ENCODE measurements at regions not wholly inside any gene's neighbourhood (a gene's known extent, or its start where the extent isn't known, plus 50 kb on each side); places are given as distances from the start of the nearest gene placed in this dataset.

DNA sequence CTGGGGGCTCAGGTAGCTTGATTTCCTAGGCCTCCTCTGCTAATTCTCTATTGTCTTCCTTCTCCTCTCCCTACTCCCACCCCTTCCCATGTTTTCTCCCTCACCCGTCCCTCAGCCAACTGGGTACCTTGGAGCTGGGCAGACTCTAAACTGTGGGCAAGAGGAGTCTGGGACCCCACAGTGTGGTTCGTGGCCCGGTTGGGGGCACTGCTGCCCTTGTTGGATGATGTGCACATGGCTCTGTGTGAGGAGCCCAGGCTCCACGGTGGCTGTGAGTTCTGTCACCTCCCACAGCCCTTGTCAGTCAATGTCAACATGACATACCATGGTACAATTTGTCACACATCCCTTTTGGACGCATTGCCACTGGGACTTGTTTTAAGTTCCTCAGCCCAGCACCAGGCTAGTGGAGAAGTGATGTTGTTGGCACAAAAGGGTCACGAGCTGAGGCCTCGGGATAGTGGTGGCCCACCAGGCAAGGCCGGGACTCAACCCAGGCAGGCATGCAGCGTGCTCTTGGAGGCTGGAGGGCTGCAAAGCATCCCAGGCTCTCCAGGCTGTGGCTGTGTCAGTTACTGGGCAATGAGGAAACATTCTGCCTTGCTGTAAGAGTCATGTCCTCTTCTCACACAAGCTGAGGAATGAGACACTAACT, 142.3 kb downstream of the TLE3 start:
- Histone ChIP-seq H3K27ac (no peak overlapping the region), H3K36me3 (replicated peaks in 1 of 2; ENCODE audit: insufficient read depth in 1 of 2, low read depth in 2 of 2) (no peaks in the 10 kb centered on the region), H3K9me3 (no peaks in the 10 kb centered on the region), H3K4me1 (no peaks in the 10 kb centered on the region), H3K27me3 (no peaks in the 10 kb centered on the region), H3K4me3 (no peak overlapping the region)
- intact Hi-C loops (cut with DNase I): no loop called here
- TF ChIP-seq, protein P1, sequence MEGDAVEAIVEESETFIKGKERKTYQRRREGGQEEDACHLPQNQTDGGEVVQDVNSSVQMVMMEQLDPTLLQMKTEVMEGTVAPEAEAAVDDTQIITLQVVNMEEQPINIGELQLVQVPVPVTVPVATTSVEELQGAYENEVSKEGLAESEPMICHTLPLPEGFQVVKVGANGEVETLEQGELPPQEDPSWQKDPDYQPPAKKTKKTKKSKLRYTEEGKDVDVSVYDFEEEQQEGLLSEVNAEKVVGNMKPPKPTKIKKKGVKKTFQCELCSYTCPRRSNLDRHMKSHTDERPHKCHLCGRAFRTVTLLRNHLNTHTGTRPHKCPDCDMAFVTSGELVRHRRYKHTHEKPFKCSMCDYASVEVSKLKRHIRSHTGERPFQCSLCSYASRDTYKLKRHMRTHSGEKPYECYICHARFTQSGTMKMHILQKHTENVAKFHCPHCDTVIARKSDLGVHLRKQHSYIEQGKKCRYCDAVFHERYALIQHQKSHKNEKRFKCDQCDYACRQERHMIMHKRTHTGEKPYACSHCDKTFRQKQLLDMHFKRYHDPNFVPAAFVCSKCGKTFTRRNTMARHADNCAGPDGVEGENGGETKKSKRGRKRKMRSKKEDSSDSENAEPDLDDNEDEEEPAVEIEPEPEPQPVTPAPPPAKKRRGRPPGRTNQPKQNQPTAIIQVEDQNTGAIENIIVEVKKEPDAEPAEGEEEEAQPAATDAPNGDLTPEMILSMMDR (IDR thresholded peaks at IDR 0.05): no peak
- no peak for TF ChIP-seq POLR2A (IDR thresholded peaks at IDR 0.05)
- WGBS, 2 donors: 53 to 82% methylated on average over 8 to 9 of the region's 9 CpGs
- ATAC-seq: no peak
- no peak for DNase-seq

DNA sequence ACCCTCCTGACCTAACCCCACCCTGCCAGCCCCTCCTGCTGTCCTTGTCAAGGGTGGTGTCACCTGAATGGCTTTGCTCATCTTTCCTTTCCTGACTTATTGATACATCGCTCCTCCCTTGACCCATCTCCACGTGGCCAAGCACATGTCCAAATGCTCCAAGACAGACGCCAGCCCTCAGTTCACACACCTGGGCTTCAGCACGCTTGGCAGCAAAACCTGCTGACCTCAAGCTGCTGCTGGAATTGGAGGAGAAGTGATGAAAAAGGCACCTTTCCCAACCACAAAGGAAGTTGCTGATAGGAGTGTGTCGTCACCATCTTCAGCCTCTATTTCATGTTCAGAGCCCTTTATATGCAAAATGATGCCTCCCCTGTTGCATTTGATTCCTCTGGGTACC, 141.3 kb downstream of the TLE3 start:
- no peak for TF ChIP-seq POLR2A (IDR thresholded peaks at IDR 0.05)
- TF ChIP-seq, protein P1 (IDR thresholded peaks at IDR 0.05): no peak
- ATAC-seq (no peak), DNase-seq (no peak)
- no peaks in the 10 kb centered on the region for H3K9me3 ChIP-seq
- intact Hi-C loops (cut with DNase I): no loop called here
- no peak overlapping the region for H3K4me3 ChIP-seq
- H3K36me3 ChIP-seq (replicated peaks in 1 of 2; ENCODE audit: insufficient read depth in 1 of 2, low read depth in 2 of 2): no peaks in the 10 kb centered on the region
- H3K27me3 ChIP-seq: no peaks in the 10 kb centered on the region
- no peak overlapping the region for H3K27ac ChIP-seq
- WGBS, 2 donors: 72 to 91% methylated on average over 5 of the region's 5 CpGs
- H3K4me1 ChIP-seq: no peaks in the 10 kb centered on the region

DNA sequence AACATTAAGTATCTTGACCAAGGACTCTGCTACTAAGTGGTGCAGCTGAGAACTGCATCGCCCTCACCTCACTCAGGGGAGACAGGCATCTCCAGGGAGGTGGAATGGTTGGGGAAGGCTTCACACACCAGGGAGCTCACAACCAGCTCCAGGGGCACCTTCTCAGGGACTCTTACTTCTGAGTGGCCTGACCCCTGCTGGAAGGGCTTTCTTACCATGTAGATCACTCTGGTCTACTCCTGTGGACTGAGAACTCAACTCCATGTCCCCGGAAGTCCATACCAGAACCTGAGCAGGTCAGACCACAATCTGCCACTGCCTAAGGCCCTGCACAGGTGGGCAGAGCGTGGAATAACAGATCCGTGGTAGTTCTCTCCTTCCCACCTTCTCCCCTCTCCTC, 140.5 kb downstream of the TLE3 start:
- Histone ChIP-seq H3K36me3 (replicated peaks in 1 of 2; ENCODE audit: insufficient read depth in 1 of 2, low read depth in 2 of 2) (no peaks in the 10 kb centered on the region), H3K4me1 (no peaks in the 10 kb centered on the region), H3K9me3 (no peaks in the 10 kb centered on the region), H3K27me3 (no peaks in the 10 kb centered on the region), H3K4me3 (no peak overlapping the region), H3K27ac (no peak overlapping the region)
- ATAC-seq (no peak), DNase-seq (no peak)
- no peak for TF ChIP-seq POLR2A (IDR thresholded peaks at IDR 0.05)
- TF ChIP-seq, protein P1 (IDR thresholded peaks at IDR 0.05): no peak
- intact Hi-C loops (cut with DNase I): no loop called here
- 82 to 90% methylated on average over 4 of the region's 4 CpGs for WGBS, 2 donors

- no peak for DNase-seq
- intact Hi-C loops (cut with DNase I): no loop called here
- WGBS, 2 donors: 63 to 66% methylated on average over 3 of the region's 3 CpGs
- H3K36me3 ChIP-seq (replicated peaks in 1 of 2; ENCODE audit: insufficient read depth in 1 of 2, low read depth in 2 of 2): no peaks in the 10 kb centered on the region
- H3K27ac ChIP-seq: no peak overlapping the region
- no peak for ATAC-seq
- no peaks in the 10 kb centered on the region for H3K9me3 ChIP-seq
- H3K4me3 ChIP-seq: no peak overlapping the region
- no peaks in the 10 kb centered on the region for H3K27me3 ChIP-seq
- TF ChIP-seq, protein P1 (IDR thresholded peaks at IDR 0.05): no peak
- no peak for TF ChIP-seq POLR2A (IDR thresholded peaks at IDR 0.05)
- H3K4me1 ChIP-seq: no peaks in the 10 kb centered on the region
Measured at GRCh38 chr15:69958496-69959084, 139.1 kb downstream of the TLE3 start.

- Histone ChIP-seq H3K4me1 (no peaks in the 10 kb centered on the region), H3K27me3 (no peaks in the 10 kb centered on the region), H3K4me3 (no peak overlapping the region), H3K36me3 (replicated peaks in 1 of 2; ENCODE audit: insufficient read depth in 1 of 2, low read depth in 2 of 2) (no peaks in the 10 kb centered on the region), H3K27ac (no peak overlapping the region), H3K9me3 (no peaks in the 10 kb centered on the region)
- TF ChIP-seq, protein P1 (IDR thresholded peaks at IDR 0.05): no peak
- no peak for TF ChIP-seq POLR2A (IDR thresholded peaks at IDR 0.05)
- intact Hi-C loops (cut with DNase I): no loop called here
- DNase-seq: no peak
- ATAC-seq: no peak
- 77 to 89% methylated on average over 1 of the region's 1 CpG for WGBS, 2 donors
Measured at GRCh38 chr15:69962561-69962960, 135.2 kb downstream of the TLE3 start.
